NCI-H526 treated with DMSO at 0.1 percent for 48 hours (cell line): ENCODE measurements at regions not wholly inside any gene's neighbourhood (a gene's known extent, or its start where the extent isn't known, plus 50 kb on each side); places are given as distances from the start of the nearest gene placed in this dataset.

Experiments
- DNase-seq: peaks from one replicate; lab custom pipeline; 2025; lab: John Stamatoyannopoulos, UW

GRCh38 chr2:107235491-107236254 is 349.7 kb upstream of the ST6GAL2 start:
- no peak for DNase-seq

DNA sequence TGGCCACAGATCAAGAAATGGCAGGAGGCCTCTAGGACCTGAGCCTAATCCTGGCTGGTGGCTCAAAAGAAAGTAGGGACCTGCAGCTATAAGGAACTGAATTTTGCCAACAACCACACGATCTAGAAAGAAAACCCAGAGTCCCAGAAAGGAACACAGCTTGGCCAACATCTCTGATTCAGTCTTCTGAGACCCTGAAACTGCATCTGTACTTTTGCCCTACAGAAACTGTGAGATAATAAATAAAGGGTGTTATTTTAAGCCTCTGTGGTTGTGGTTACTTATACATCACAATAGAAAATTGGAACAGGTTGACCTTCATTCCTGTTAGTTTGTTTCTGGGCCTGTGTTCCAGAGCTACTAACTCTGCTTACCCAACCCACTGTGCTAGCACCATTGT is 356.8 kb upstream of the ST6GAL2 start:
- DNase-seq, result no peak

DNA sequence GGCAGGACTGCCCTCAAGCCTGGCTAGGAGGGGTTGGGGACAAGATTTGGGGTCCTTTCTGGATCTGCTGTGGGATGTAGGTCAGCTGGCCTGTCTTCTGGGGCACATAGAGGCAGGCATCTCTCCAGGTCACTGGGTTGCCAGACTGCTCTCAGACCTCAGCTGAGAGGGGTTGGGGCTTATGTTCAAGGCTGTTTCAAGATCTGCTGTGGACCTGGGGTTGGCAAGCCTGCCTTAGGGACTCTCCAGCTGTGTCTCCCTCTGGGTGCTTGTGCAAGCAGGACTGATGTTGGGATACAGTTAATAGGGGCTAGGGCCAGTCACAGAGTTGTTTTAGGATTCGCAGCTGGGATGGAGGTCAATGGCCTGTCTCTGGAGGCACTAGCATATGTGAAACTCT is 363.0 kb upstream of the ST6GAL2 start:
- DNase-seq, result no peak

DNA sequence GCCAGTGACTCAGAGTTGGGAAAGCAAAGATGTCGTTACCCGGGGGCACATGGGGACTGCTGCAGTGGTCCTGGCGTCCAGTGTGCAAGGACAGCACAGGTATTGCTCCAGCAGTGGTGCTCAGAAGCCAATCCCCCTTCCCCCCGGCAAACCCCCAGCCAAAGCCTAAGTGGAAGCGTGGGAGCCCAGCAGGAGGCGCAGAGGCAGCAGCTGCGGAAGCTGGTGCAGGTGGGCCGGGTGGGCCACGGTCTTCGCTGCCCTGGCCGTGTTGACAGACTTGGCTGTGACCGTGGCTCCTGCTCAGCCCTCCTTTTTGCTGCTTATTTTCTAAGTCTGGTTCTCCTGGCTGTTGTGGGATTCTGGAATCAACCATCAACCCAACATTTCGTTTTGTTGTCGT is 369.8 kb upstream of the ST6GAL2 start:
- DNase-seq, result no peak

DNA sequence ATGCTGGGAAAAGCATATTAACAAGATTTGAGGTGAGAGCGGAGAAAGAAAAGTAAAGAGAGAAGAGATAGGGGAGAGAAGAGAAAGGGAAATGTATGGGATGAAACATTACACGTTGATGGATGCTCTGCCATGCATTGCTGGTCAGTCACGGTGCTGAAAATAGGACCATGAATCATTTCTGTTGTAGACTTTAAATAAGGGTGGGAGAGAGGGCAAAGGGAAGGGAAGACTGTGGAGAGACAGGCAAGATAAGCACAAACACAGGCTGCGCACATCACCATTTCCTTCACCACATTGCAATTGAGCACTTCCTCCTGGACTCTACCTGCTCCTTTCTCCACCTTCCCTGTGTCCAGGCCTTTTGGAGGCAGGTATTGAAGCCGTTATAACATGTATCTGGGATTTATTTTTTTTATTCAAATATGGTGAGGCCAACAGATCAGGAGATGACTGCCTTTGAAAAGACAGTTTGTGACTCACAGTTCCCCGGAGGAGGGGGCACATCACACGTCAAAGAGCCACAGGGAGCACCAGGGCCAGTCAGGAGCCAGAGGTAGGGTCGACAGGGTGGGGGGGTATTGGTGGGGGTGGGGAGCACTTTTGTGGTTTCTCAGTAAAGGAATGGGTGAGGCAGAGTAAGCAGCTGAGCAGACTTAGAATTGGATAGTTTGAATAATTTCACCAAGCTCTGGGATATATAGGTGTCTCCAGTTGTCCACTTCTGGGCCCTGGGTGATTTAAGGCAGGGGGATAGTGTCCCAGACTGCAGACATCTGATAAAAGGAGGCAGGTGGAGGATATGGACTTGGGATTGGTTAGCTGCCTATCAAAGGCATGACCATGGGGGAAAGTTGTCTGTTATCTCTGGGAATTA is 372.8 kb upstream of the ST6GAL2 start:
- no peak for DNase-seq

DNA sequence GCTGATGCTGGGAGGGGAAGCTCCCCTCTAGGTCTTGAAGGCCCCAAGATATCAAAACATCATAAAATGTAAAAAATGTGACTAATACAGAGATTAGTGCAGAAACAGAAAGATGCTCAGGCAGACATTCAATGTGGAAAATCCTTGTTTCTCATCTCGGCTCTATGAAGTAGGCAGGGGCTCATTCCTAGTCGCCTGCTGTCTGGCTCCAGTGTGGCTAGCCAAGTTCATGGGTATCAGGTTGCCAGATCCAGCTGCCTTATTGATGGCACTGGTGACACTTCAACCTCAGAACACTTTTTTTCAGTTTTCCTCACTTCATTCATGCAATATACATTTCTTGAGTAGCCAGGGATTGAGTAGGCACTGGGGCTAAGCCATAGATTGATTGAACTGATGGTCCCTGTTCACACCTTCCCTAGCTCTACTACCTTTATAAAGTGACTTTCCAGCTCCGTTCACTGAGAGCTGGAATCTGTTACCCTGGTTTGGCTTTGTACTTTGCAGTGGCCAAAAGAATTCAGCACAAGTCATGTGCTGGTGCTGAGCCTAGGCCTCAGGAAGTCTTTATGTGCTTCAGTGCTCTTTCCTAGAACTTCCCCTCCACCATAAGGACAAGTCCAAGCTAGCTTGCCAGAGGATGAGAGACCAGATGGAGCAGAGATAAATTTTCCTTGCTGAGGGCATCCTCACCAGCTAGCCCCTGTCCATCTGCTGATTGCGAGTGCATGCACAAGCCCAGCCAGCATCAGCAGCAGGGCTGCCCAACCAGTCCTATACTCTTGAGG is 373.6 kb upstream of the ST6GAL2 start:
- DNase-seq, result no peak

DNA sequence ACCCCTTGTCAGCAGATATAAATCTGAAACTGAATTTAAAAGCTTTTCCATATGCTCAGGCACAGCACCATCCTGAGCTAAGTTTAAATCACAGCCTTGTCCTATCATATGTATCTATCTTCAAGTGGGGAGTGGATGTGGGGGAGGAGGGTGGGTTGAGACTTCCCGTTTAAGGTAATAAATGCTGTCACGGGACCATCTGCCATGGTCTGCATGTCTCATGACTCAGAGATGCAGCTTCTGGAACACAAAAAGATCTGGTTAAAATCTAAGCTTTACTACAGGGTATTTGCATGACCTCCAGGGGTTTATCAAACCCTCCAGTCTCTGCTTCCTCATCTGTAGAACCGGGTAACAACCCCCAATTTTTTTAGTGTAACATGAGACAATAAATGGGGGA is 377.7 kb upstream of the ST6GAL2 start:
- DNase-seq, result no peak

- no peak for DNase-seq
These were observed 378.2 kb upstream of the ST6GAL2 start for GRCh38 chr2:107264184-107264583.

DNA sequence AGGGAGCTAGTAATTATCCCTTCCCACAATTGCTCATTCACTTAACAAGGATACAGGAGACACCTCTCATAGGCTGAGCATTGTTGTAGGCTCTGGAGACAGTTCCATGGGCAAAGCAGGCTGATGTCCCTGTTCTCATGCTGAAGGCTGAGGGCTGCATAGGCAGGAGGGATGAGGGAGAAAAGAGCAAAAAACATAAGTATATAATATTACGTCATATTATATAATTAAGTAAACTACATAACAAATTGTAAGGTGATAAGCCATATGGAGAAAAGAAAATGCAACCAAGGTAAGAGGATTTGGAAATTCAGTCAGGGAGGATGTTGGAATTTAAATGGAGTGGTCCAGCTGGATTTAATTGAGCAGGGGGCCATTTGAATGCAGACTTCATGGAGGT is 380.6 kb upstream of the ST6GAL2 start:
- no peak for DNase-seq

DNA sequence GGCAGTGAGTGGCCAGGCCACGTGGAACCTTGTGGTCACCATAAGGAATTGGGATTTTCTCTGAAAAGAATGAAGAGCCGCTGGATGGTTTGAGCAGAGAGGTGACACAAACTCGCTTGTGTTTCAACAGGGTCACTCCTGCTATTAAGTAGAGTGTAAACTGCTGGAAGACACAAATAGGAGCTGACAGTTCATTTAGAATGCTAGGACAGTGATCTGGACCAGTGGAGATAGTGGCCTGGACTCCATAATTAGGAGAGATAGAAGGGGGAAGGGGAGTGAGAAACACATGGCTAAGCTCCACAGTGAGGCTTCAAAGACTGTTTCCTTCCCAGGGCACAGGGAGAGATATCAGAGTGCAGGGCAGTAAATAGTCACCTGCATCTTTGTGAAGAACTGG is 381.1 kb upstream of the ST6GAL2 start:
- DNase-seq, result no peak

GRCh38 chr2:107276034-107276433 is 390.1 kb upstream of the ST6GAL2 start:
- no peak for DNase-seq

DNA sequence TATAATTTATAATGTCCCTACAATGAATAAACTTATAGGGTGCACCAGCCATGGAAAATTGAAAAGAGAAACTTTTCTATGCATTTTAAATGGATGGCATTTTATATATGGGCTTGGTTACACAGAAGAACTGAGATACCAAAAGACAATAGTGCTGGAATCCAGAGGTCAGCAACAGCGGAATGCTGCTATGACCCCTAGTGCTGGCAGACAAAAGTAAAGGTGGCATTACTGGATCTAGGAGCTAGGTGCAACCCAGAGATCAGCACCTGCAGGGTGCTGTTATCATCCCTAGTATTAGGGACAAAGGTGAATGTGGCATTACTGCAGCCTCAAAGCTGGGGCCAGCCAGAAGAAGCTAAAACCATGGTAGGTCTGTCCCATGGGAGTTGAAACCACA is 392.7 kb upstream of the ST6GAL2 start:
- no peak for DNase-seq

DNA sequence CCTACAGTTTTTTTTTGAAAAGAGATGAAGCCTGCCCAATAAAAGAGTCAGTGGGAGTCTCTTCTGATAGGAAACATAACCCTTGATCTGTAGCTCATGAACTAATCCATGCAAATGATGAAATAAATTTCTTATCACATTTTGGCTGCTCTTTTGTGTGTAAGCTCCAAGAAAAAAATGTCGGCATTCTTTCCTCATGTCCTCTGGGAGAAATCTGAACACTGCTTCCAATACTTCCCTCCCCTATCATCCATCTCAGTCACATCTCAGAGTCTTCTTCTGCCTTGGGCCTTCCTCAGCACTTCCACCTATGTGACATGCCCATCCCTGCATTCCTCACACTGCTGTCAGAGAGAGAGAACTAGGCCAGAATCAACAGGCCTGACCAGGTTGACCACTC is 395.7 kb upstream of the ST6GAL2 start:
- no peak for DNase-seq

DNA sequence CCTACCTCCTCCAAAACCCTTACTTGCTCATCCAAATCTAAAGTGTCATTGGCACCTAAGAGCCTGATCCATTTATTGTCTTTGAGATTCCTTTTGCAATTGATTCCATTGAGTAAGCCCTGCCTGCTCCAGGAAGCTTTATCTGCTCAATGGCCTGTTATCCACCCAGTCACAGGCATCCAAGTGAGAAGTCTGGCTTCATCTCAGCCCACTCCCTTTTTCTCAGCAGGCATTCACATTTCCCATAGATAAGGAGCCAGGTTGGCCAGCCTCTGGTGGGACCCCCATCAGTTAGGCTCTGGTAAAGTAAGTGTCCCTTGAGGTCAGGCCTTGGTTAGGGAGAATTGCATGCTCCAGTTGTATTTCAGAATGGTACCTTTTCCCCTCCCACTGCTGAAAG is 396.2 kb upstream of the ST6GAL2 start:
- no peak for DNase-seq

- DNase-seq, result no peak
These were observed 399.8 kb upstream of the ST6GAL2 start for GRCh38 chr2:107285621-107286299.

GRCh38 chr2:107290041-107290440 is 404.1 kb upstream of the ST6GAL2 start:
- DNase-seq, result no peak

DNA sequence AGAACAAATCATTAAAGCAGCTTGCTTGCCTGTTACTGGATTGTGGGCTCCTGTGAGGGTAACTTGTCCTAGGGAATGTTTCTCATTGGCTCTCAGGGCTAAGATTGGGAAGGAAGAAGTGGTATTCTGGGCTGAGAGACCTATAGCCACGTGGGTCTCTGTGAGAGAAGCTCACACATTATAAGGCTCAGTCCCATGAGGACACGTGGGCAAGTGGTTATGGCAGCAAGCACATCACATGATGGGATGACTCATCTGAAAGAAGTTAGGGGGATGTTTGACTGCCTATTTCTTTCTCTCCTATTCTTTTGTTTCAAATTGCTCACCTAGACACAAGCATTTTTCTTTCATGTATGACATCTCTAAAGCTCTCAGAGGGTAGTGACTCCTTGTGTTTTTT is 418.0 kb upstream of the ST6GAL2 start:
- DNase-seq, result no peak

- no peak for DNase-seq
These were observed 420.0 kb upstream of the ST6GAL2 start for GRCh38 chr2:107305966-107306365.

DNA sequence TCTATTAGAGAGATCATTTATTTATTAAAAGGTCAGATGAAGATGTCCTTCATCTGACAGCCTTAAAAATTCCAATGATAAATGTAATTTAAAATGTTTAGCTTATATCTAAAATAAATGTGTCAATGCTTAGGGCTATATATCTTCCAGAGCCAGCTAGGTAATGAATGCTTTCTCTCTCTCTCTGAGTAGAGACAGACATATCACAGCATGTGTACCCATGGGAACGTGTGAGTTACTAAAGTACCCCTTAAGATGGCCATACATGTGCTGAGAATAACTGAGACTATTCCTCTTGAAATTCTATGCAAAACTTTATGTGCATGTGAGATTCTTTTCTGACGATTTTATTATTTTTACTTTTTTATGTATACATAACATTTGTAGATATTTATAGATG is 420.9 kb upstream of the ST6GAL2 start:
- no peak for DNase-seq

DNA sequence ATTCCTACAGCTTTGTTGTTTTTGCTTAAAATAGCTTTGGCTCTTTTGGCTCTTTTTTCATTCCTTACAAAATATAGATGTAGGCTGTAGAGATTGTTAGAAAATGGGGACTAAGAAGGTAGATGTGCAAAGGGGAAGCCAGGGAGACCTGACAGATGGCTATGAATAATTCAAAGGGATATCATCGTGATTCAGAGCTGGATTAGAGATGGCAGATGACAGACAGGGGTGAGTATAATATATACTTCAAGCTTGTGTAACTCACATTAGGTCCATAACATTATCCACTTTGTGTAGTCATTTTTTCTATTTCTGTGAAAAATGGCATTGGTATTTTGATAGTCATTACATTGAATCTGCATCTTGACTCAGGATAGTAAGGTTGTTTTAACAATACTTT is 422.9 kb upstream of the ST6GAL2 start:
- no peak for DNase-seq

DNA sequence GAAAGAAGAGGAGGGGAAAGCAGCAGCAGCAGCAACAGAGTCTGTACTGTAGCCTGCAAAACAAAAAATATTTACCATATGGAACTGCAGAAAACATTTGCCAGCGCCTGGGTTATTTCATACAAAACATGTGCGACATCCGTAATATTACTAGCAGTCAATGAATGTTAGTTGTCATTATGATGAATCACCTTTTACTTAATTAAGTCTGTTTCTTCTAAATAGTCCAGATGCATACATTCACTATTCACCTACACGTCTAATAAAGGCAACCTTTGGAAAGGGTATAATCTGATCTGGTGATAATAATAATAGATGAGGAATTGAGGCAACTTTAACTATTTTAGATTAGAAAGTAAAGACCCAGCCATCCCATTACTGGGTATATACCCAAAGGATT is 426.3 kb upstream of the ST6GAL2 start:
- no peak for DNase-seq

GRCh38 chr2:107313316-107313715 is 427.3 kb upstream of the ST6GAL2 start:
- DNase-seq, result no peak
